DOHH2 (cell line): ENCODE measurements at regions not wholly inside any gene's neighbourhood (a gene's known extent, or its start where the extent isn't known, plus 50 kb on each side); places are given as distances from the start of the nearest gene placed in this dataset.
"Not testable (repeated sequence)": the region's sequence is repeated elsewhere in the genome, so short reads cannot be mapped to it uniquely, and the experiment has no call there.

Experiments used
- CTCF ChIP-seq: fragments of 200-600 bp; sonication (generic); IDR thresholded peaks from one replicate; pipeline ENCODE4 v1.5.1; 2014; ENCODE audit warnings: antibody characterized with exemption, mild to moderate bottlenecking, low read depth, low read length; ENCODE audit not compliant: poor library complexity, severe bottlenecking
- EZH2phosphoT487 ChIP-seq: fragments of 200-600 bp; sonication (generic); IDR thresholded peaks from 2 replicates; pipeline ENCODE4 v1.6.1; 2017; ENCODE audit warnings: borderline replicate concordance, mild to moderate bottlenecking, antibody characterized with exemption, low read length, moderate library complexity, mixed read lengths

GRCh38 chr15:87668768-87669564 lies 587.6 kb downstream of the NTRK3 start:
- not testable (repeated sequence) for TF ChIP-seq CTCF, EZH2phosphoT487
